ENCODE measurements at regions not wholly inside any gene's neighbourhood (a gene's known extent, or its start where the extent isn't known, plus 50 kb on each side); places are given as distances from the start of the nearest gene placed in this dataset.
A peak's percentile ranks its signal among the peaks of the same experiment; 100 is the strongest.

GRCh38 chr11:130765951-130766649 lies 150.2 kb downstream of the SNX19 start:
- Histone ChIP-seq H3K4me1 (replicated peaks in 1 of 2) (no peaks in the 10 kb centered on the region), H3K4me3 (no peak overlapping the region), H3K9me3 (replicated peaks in 1 of 3) (no peaks in the 10 kb centered on the region), H3K27me3 (no peaks in the 10 kb centered on the region), H3K36me3 (replicated peaks in 1 of 2) (no peaks in the 10 kb centered on the region), H3K27ac (no peak overlapping the region)
- TF ChIP-seq POLR2A (IDR thresholded peaks at IDR 0.05) (no peak), CTCF (IDR thresholded peaks at IDR 0.05) (no peak)
- WGBS, 4 donors, result 43 to 61% (median 54%) methylated on average over 4 to 5 of the region's 5 CpGs
- DNase-seq, result no peak
- intact Hi-C loops (cut with DNase I), result no loop called here

- H3K36me3 ChIP-seq (replicated peaks in 1 of 2), result no peaks in the 10 kb centered on the region
- no peaks in the 10 kb centered on the region for H3K4me1 ChIP-seq (replicated peaks in 1 of 2)
- TF ChIP-seq POLR2A (IDR thresholded peaks at IDR 0.05) (no peak), CTCF (IDR thresholded peaks at IDR 0.05) (no peak)
- no peaks in the 10 kb centered on the region for H3K9me3 ChIP-seq (replicated peaks in 1 of 3)
- no peak overlapping the region for H3K4me3 ChIP-seq
- no peak overlapping the region for H3K27ac ChIP-seq
- WGBS, 4 donors, result 32 to 51% (median 47%) methylated on average over 3 of the region's 3 CpGs
- intact Hi-C loops (cut with DNase I), result no loop called here
- no peak for DNase-seq
- no peaks in the 10 kb centered on the region for H3K27me3 ChIP-seq
Measured at GRCh38 chr11:130766650-130767565, 149.4 kb downstream of the SNX19 start.

- no peak overlapping the region for H3K4me3 ChIP-seq
- WGBS, 4 donors, result 81 to 92% (median 85%) methylated on average over 7 to 8 of the region's 8 CpGs
- TF ChIP-seq POLR2A (IDR thresholded peaks at IDR 0.05), result no peak
- TF ChIP-seq CTCF (IDR thresholded peaks at IDR 0.05), result no peak
- H3K36me3 ChIP-seq (replicated peaks in 1 of 2), result no peaks in the 10 kb centered on the region
- H3K27me3 ChIP-seq, result no peaks in the 10 kb centered on the region
- no peak overlapping the region for H3K27ac ChIP-seq
- DNase-seq, result no peak
- intact Hi-C loops (cut with DNase I), result no loop called here
- H3K9me3 ChIP-seq (replicated peaks in 1 of 3), result no peaks in the 10 kb centered on the region
- H3K4me1 ChIP-seq (replicated peaks in 1 of 2), result no peaks in the 10 kb centered on the region
Measured at GRCh38 chr11:130769782-130770535, 146.3 kb downstream of the SNX19 start.

- intact Hi-C loops (cut with DNase I), result no loop called here
Measured at GRCh38 chr11:130771708-130772107, 144.6 kb downstream of the SNX19 start.

More at GRCh38 chr11:130771708-130772107, 144.6 kb downstream of the SNX19 start:
- Histone ChIP-seq H3K27me3 (no peaks in the 10 kb centered on the region), H3K9me3 (replicated peaks in 1 of 3) (no peaks in the 10 kb centered on the region), H3K4me3 (no peak overlapping the region), H3K36me3 (replicated peaks in 1 of 2) (no peaks in the 10 kb centered on the region), H3K4me1 (replicated peaks in 1 of 2) (no peaks in the 10 kb centered on the region), H3K27ac (peak overlapping the region in 1 of 5 donors; percentile 58)
- WGBS, 4 donors, result 57 to 65% (median 62%) methylated on average over 7 of the region's 7 CpGs
- TF ChIP-seq POLR2A (IDR thresholded peaks at IDR 0.05), result no peak
- TF ChIP-seq CTCF (IDR thresholded peaks at IDR 0.05), result no peak
- no peak for DNase-seq
